ENCODE measurements at regions not wholly inside any gene's neighbourhood (a gene's known extent, or its start where the extent isn't known, plus 50 kb on each side); places are given as distances from the start of the nearest gene placed in this dataset.
A peak's percentile ranks its signal among the peaks of the same experiment; 100 is the strongest.

DNA sequence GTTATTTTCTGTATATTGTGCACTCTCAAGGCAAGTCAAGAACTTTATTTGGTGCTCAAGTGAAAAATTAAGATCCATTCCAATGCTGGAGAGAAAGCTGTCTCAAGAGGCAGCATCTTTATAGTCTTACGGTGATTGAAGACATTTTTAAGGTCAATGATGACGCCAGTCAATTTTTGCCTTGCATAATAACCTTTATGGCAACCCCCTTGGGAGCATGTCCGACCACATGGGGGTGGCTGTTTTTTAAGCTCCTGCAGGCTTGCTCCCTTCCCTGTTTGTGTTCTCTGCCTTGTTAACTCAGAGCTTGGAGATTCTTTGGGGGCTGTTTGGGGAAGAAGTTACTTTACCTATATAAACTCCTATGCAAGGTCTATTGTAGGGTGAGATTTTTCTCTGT is 109.6 kb upstream of the FERMT1 start:
- H3K14ac ChIP-seq (ENCODE audit: low read length): no peak overlapping the region
- H3K27ac ChIP-seq (replicated peaks; ENCODE audit: low read length): no peak overlapping the region
- H2BK12ac ChIP-seq (ENCODE audit: low read length): no peak overlapping the region
- H3K9me3 ChIP-seq (replicated peaks in 1 of 2; ENCODE audit: control insufficient read depth in 2 of 2, insufficient read depth in 1 of 2, low read depth in 1 of 2, low read length in 2 of 2): no peaks in the 10 kb centered on the region
- H2BK5ac ChIP-seq (ENCODE audit: low read length): no peak overlapping the region
- no peak overlapping the region for H2AFZ ChIP-seq (ENCODE audit: low read length)
- H2BK120ac ChIP-seq (ENCODE audit: low read depth, low read length): no peak overlapping the region
- H4K8ac ChIP-seq (ENCODE audit: low read depth, low read length): no peak overlapping the region
- H3K27me3 ChIP-seq (ENCODE audit: control insufficient read depth in 3 of 3, insufficient read depth in 3 of 3, low read depth in 1 of 3, low read length in 3 of 3): no peaks in the 10 kb centered on the region
- H2BK15ac ChIP-seq (ENCODE audit: low read length): no peak overlapping the region
- H3K79me1 ChIP-seq (ENCODE audit: low read depth, low read length): no peaks in the 10 kb centered on the region
- H3K4me2 ChIP-seq (ENCODE audit: insufficient read depth, low read length, poor library complexity, severe bottlenecking): no peak overlapping the region
- DNase-seq (ENCODE audit: low spot score): no peak
- H3K18ac ChIP-seq (ENCODE audit: low read length): no peak overlapping the region
- no peak overlapping the region for H4K91ac ChIP-seq (ENCODE audit: low read depth, low read length, poor library complexity)
- WGBS, 2 donors (ENCODE audit: extremely low coverage in 2 of 2, insufficient read length in 2 of 2, insufficient replicate concordance in 1 of 2): no CpG with 5 or more reads among the region's 3 CpGs
- no peaks in the 10 kb centered on the region for H3K4me1 ChIP-seq (ENCODE audit: control insufficient read depth in 2 of 2, insufficient read depth in 1 of 2, low read depth in 1 of 2, low read length in 2 of 2)
- no peak overlapping the region for H3K9ac ChIP-seq (ENCODE audit: low read depth, low read length, poor library complexity)
- H2AK5ac ChIP-seq (ENCODE audit: low read depth, low read length): no peak overlapping the region
- H3K36me3 ChIP-seq (replicated peaks in 1 of 2; ENCODE audit: control insufficient read depth in 2 of 2, insufficient read depth in 2 of 2, low read length in 2 of 2): no peaks in the 10 kb centered on the region
- no peak overlapping the region for H3K23ac ChIP-seq (ENCODE audit: low read depth, low read length, poor library complexity)
- no peak overlapping the region for H3K4ac ChIP-seq (ENCODE audit: low read length)
- H3K4me3 ChIP-seq (ENCODE audit: low read length in 2 of 2): no peak overlapping the region

DNA sequence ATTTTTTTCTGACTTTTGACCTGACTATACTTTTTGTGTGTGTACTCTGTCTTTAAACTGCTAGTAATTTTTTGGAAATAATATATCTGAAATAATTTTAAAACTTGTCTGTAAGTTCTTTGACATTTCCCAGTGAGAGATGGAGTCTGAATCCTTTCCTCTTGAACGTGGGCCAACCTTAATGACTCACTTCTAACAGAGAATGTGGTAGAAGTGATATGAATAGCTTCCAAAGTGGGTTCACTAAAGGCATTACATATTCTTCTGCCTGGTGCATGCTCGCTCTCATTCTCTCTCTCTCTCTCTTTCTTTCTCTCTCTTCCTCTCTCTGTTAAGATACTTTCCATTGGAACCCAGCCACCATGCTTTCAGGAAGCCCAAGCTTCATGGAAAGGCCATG is 108.7 kb upstream of the FERMT1 start:
- no peak overlapping the region for H3K9ac ChIP-seq (ENCODE audit: low read depth, low read length, poor library complexity)
- H3K9me3 ChIP-seq (replicated peaks in 1 of 2; ENCODE audit: control insufficient read depth in 2 of 2, insufficient read depth in 1 of 2, low read depth in 1 of 2, low read length in 2 of 2): no peaks in the 10 kb centered on the region
- no peak overlapping the region for H3K4me3 ChIP-seq (ENCODE audit: low read length in 2 of 2)
- no peak overlapping the region for H3K14ac ChIP-seq (ENCODE audit: low read length)
- H4K8ac ChIP-seq (ENCODE audit: low read depth, low read length): no peak overlapping the region
- H2BK12ac ChIP-seq (ENCODE audit: low read length): no peak overlapping the region
- H2BK15ac ChIP-seq (ENCODE audit: low read length): no peak overlapping the region
- H3K27me3 ChIP-seq (ENCODE audit: control insufficient read depth in 3 of 3, insufficient read depth in 3 of 3, low read depth in 1 of 3, low read length in 3 of 3): no peaks in the 10 kb centered on the region
- H2BK120ac ChIP-seq (ENCODE audit: low read depth, low read length): no peak overlapping the region
- no peak overlapping the region for H3K18ac ChIP-seq (ENCODE audit: low read length)
- DNase-seq (ENCODE audit: low spot score): no peak
- H3K23ac ChIP-seq (ENCODE audit: low read depth, low read length, poor library complexity): no peak overlapping the region
- no peak overlapping the region for H3K4ac ChIP-seq (ENCODE audit: low read length)
- WGBS, 2 donors (ENCODE audit: extremely low coverage in 2 of 2, insufficient read length in 2 of 2, insufficient replicate concordance in 1 of 2): no CpG with 5 or more reads among the region's 2 CpGs
- no peak overlapping the region for H3K27ac ChIP-seq (replicated peaks; ENCODE audit: low read length)
- no peak overlapping the region for H2BK5ac ChIP-seq (ENCODE audit: low read length)
- H3K4me2 ChIP-seq (ENCODE audit: insufficient read depth, low read length, poor library complexity, severe bottlenecking): no peak overlapping the region
- H3K4me1 ChIP-seq (ENCODE audit: control insufficient read depth in 2 of 2, insufficient read depth in 1 of 2, low read depth in 1 of 2, low read length in 2 of 2): no peaks in the 10 kb centered on the region
- H2AFZ ChIP-seq (ENCODE audit: low read length): no peak overlapping the region
- no peak overlapping the region for H2AK5ac ChIP-seq (ENCODE audit: low read depth, low read length)
- H4K91ac ChIP-seq (ENCODE audit: low read depth, low read length, poor library complexity): no peak overlapping the region
- no peaks in the 10 kb centered on the region for H3K79me1 ChIP-seq (ENCODE audit: low read depth, low read length)
- no peaks in the 10 kb centered on the region for H3K36me3 ChIP-seq (replicated peaks in 1 of 2; ENCODE audit: control insufficient read depth in 2 of 2, insufficient read depth in 2 of 2, low read length in 2 of 2)

DNA sequence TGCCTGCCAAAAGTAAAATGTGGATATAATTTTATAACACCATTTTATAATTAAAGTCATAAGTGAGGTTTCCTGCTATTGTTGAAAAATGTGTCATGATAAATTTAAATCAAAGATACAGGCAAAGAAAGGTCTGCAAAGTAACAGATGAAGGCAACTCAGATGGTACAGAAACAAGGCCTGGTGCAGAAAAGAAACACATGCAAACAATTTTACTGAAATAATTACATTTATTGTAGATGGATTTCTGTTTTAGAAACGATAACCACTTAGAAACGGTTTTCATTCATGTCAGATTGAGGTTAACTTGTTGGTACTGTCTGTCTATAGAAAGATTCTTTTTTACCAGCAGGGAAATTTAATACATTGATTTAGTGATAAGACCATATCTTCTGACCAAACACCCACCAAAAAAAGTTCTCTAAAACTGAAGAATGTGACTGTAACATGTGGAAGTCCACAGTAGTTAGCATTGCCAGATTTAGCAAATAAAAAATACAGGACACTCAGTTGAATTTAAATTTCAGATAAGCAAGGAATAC is 105.5 kb upstream of the FERMT1 start:
- WGBS, 2 donors (ENCODE audit: extremely low coverage in 2 of 2, insufficient read length in 2 of 2, insufficient replicate concordance in 1 of 2): no CpG with 5 or more reads among the region's 2 CpGs
- no peak overlapping the region for H4K91ac ChIP-seq (ENCODE audit: low read depth, low read length, poor library complexity)

DNA sequence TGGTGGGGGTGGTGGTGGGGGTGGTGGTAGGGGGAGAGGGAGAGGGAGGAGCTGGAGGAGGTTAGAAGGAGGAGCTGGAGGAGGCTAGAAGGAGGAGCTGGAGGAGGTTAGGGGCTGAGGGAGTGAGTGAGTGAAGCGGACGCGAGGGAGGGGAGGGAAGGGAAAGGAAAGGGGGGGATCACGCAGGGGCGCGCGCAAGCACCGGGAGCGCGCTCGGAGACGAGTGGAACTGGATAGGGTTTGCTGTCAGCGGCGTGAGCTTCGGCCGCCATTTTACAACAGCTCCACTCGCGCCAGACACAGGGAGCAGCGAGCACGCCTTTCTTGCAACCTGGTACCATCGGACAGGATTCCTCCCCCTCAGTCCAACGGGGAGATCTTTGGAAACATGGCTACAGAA is 90.5 kb upstream of the FERMT1 start:
- Histone ChIP-seq H3K27me3 (ENCODE audit: control insufficient read depth in 3 of 3, insufficient read depth in 3 of 3, low read depth in 1 of 3, low read length in 3 of 3) (no peaks in the 10 kb centered on the region), H3K18ac (ENCODE audit: low read length) (no peak overlapping the region), H3K4me2 (ENCODE audit: insufficient read depth, low read length, poor library complexity, severe bottlenecking) (no peak overlapping the region), H3K4me1 (ENCODE audit: control insufficient read depth in 2 of 2, insufficient read depth in 1 of 2, low read depth in 1 of 2, low read length in 2 of 2) (no peaks in the 10 kb centered on the region), H4K91ac (ENCODE audit: low read depth, low read length, poor library complexity) (no peak overlapping the region), H2AFZ (ENCODE audit: low read length) (no peak overlapping the region), H3K14ac (ENCODE audit: low read length) (no peak overlapping the region), H2BK120ac (ENCODE audit: low read depth, low read length) (no peak overlapping the region), H3K36me3 (replicated peaks in 1 of 2; ENCODE audit: control insufficient read depth in 2 of 2, insufficient read depth in 2 of 2, low read length in 2 of 2) (no peaks in the 10 kb centered on the region), H3K79me1 (ENCODE audit: low read depth, low read length) (no peaks in the 10 kb centered on the region), H4K8ac (ENCODE audit: low read depth, low read length) (peak overlapping the region; percentile 43), H3K27ac (replicated peaks; ENCODE audit: low read length) (no peak overlapping the region), H2BK15ac (ENCODE audit: low read length) (no peak overlapping the region), H3K4ac (ENCODE audit: low read length) (no peak overlapping the region), H2BK5ac (ENCODE audit: low read length) (no peak overlapping the region), H2BK12ac (ENCODE audit: low read length) (no peak overlapping the region), H3K4me3 (ENCODE audit: low read length in 2 of 2) (no peak overlapping the region), H3K9ac (ENCODE audit: low read depth, low read length, poor library complexity) (no peak overlapping the region), H3K23ac (ENCODE audit: low read depth, low read length, poor library complexity) (peak overlapping the region; percentile 65), H3K9me3 (replicated peaks in 1 of 2; ENCODE audit: control insufficient read depth in 2 of 2, insufficient read depth in 1 of 2, low read depth in 1 of 2, low read length in 2 of 2) (peaks cover 0 to 2% of the 10 kb centered on the region in 2 donors), H2AK5ac (ENCODE audit: low read depth, low read length) (no peak overlapping the region)
- 100% methylated on average over 3 of the region's 22 CpGs; no CpG with 5 or more reads in 1 of the 2 donors for WGBS, 2 donors (ENCODE audit: extremely low coverage in 2 of 2, insufficient read length in 2 of 2, insufficient replicate concordance in 1 of 2)
- DNase-seq (ENCODE audit: low spot score): no peak

More for the DNA sequence above, 105.5 kb upstream of the FERMT1 start:
- Histone ChIP-seq H3K4me3 (ENCODE audit: low read length in 2 of 2) (no peak overlapping the region), H2BK12ac (ENCODE audit: low read length) (no peak overlapping the region), H3K4ac (ENCODE audit: low read length) (no peak overlapping the region), H2BK120ac (ENCODE audit: low read depth, low read length) (no peak overlapping the region), H3K14ac (ENCODE audit: low read length) (no peak overlapping the region), H2BK15ac (ENCODE audit: low read length) (no peak overlapping the region), H3K27me3 (ENCODE audit: control insufficient read depth in 3 of 3, insufficient read depth in 3 of 3, low read depth in 1 of 3, low read length in 3 of 3) (no peaks in the 10 kb centered on the region), H3K27ac (replicated peaks; ENCODE audit: low read length) (no peak overlapping the region), H3K79me1 (ENCODE audit: low read depth, low read length) (no peaks in the 10 kb centered on the region), H3K9ac (ENCODE audit: low read depth, low read length, poor library complexity) (no peak overlapping the region), H2AFZ (ENCODE audit: low read length) (no peak overlapping the region), H3K9me3 (replicated peaks in 1 of 2; ENCODE audit: control insufficient read depth in 2 of 2, insufficient read depth in 1 of 2, low read depth in 1 of 2, low read length in 2 of 2) (no peaks in the 10 kb centered on the region), H3K36me3 (replicated peaks in 1 of 2; ENCODE audit: control insufficient read depth in 2 of 2, insufficient read depth in 2 of 2, low read length in 2 of 2) (no peaks in the 10 kb centered on the region), H3K23ac (ENCODE audit: low read depth, low read length, poor library complexity) (no peak overlapping the region), H4K8ac (ENCODE audit: low read depth, low read length) (no peak overlapping the region), H2BK5ac (ENCODE audit: low read length) (no peak overlapping the region), H3K4me1 (ENCODE audit: control insufficient read depth in 2 of 2, insufficient read depth in 1 of 2, low read depth in 1 of 2, low read length in 2 of 2) (no peaks in the 10 kb centered on the region), H2AK5ac (ENCODE audit: low read depth, low read length) (no peak overlapping the region), H3K18ac (ENCODE audit: low read length) (no peak overlapping the region), H3K4me2 (ENCODE audit: insufficient read depth, low read length, poor library complexity, severe bottlenecking) (no peak overlapping the region)
- DNase-seq (ENCODE audit: low spot score): no peak
